DND-41 (cell line): ENCODE measurements at regions not wholly inside any gene's neighbourhood (a gene's known extent, or its start where the extent isn't known, plus 50 kb on each side); places are given as distances from the start of the nearest gene placed in this dataset.

Experiments
- ATAC-seq: fragments of 200-7000 bp; cut with Tn5 transposase; 3 replicates; pipeline ENCODE4 v1.9.1; 2021; ENCODE audit warnings: low read depth; ENCODE audit not compliant: insufficient read depth
- DNase-seq: peaks from one replicate; pipeline ENCODE4 v3.0.0-alpha.2; 2020
- H2AFZ ChIP-seq: 2 replicates; pipeline ENCODE4 v1.6.0; 2012; ENCODE audit warnings: low read depth, low read length
- H3K27ac ChIP-seq: 2 replicates; pipeline ENCODE4 v1.5.1; 2012; ENCODE audit warnings: low read length, inconsistent platforms
- H3K27me3 ChIP-seq: fragments of 200-600 bp; sonication (generic); 2 replicates; pipeline ENCODE4 v1.6.0; 2012; ENCODE audit warnings: low read length, mild to moderate bottlenecking, inconsistent platforms; ENCODE audit not compliant: insufficient read depth, poor library complexity
- H3K36me3 ChIP-seq: 2 replicates; pipeline ENCODE4 v1.5.1; 2012; ENCODE audit warnings: low read length, inconsistent platforms; ENCODE audit not compliant: insufficient read depth
- H3K4me1 ChIP-seq: 2 replicates; pipeline ENCODE4 v1.5.1; 2012; ENCODE audit warnings: mild to moderate bottlenecking, low read length; ENCODE audit not compliant: insufficient read depth
- H3K4me2 ChIP-seq: 2 replicates; pipeline ENCODE4 v1.6.0; 2012; ENCODE audit warnings: mild to moderate bottlenecking, moderate library complexity, low read length, inconsistent platforms; ENCODE audit not compliant: insufficient read depth
- H3K4me3 ChIP-seq, 2 experiments: fragments of 200-600 bp in 1 of 2; shearing (Covaris generic) in 1 of 2; 2 replicates each; pipeline ENCODE4 v1.5.1; 2012 to 2016; ENCODE audit warnings: inconsistent platforms in 2 of 2, low read length in 2 of 2, mild to moderate bottlenecking in 2 of 2, low read depth in 1 of 2, moderate library complexity in 1 of 2
- H3K79me2 ChIP-seq: 2 replicates; pipeline ENCODE4 v1.6.0; 2012; ENCODE audit warnings: low read length, inconsistent platforms; ENCODE audit not compliant: insufficient read depth
- H3K9ac ChIP-seq: 2 replicates; pipeline ENCODE4 v1.6.0; 2012; ENCODE audit warnings: low read depth, mild to moderate bottlenecking, inconsistent platforms, low read length, moderate library complexity
- H3K9me3 ChIP-seq: 2 replicates; pipeline ENCODE4 v1.5.1; 2012; ENCODE audit warnings: low read length, moderate library complexity, mild to moderate bottlenecking, inconsistent platforms; ENCODE audit not compliant: insufficient read depth, severe bottlenecking
- H4K20me1 ChIP-seq: 2 replicates; pipeline ENCODE4 v1.6.0; 2012; ENCODE audit warnings: low read length; ENCODE audit not compliant: insufficient read depth
- CTCF ChIP-seq: IDR thresholded peaks from 2 replicates; pipeline ENCODE4 v1.5.1; 2012; ENCODE audit warnings: borderline replicate concordance, low read length, moderate library complexity, mild to moderate bottlenecking; ENCODE audit not compliant: poor library complexity, severe bottlenecking; ENCODE audit errors: extremely low read depth
- EZH2 ChIP-seq: IDR thresholded peaks from 3 replicates; pipeline ENCODE4 v1.6.1; 2012; ENCODE audit warnings: borderline replicate concordance, low read depth, mild to moderate bottlenecking, moderate library complexity, low read length, inconsistent platforms; ENCODE audit not compliant: severe bottlenecking

- Histone ChIP-seq H3K9me3 (no peaks in the 10 kb centered on the region), H3K79me2 (no peaks in the 10 kb centered on the region), H3K4me1 (no peaks in the 10 kb centered on the region), H2AFZ (no peak overlapping the region), H3K27me3 (no peaks in the 10 kb centered on the region), H3K4me3 (no peak overlapping the region), H3K9ac (no peak overlapping the region), H3K4me2 (no peak overlapping the region), H3K36me3 (no peaks in the 10 kb centered on the region), H4K20me1 (no peaks in the 10 kb centered on the region), H3K27ac (no peak overlapping the region)
- TF ChIP-seq CTCF (peak; percentile 40), EZH2 (no peak)
- ATAC-seq, result no peak
- DNase-seq, result no peak
These were observed 88.6 kb upstream of the ZNF280D start for GRCh38 chr15:56821721-56822425.

- H3K4me3 ChIP-seq, result no peak overlapping the region
- no peak overlapping the region for H3K4me2 ChIP-seq
- no peaks in the 10 kb centered on the region for H3K9me3 ChIP-seq
- H3K9ac ChIP-seq, result no peak overlapping the region
- H4K20me1 ChIP-seq, result no peaks in the 10 kb centered on the region
- H2AFZ ChIP-seq, result no peak overlapping the region
- no peaks in the 10 kb centered on the region for H3K27me3 ChIP-seq
- no peaks in the 10 kb centered on the region for H3K79me2 ChIP-seq
- no peak for ATAC-seq
- no peak for DNase-seq
- no peaks in the 10 kb centered on the region for H3K4me1 ChIP-seq
- no peak overlapping the region for H3K27ac ChIP-seq
- TF ChIP-seq CTCF, result no peak
- TF ChIP-seq EZH2, result no peak
- H3K36me3 ChIP-seq, result no peaks in the 10 kb centered on the region
These were observed 87.0 kb upstream of the ZNF280D start for GRCh38 chr15:56820333-56820732.

GRCh38 chr15:56817321-56818080 lies 84.2 kb upstream of the ZNF280D start:
- H3K27ac ChIP-seq, result no peak overlapping the region
- no peaks in the 10 kb centered on the region for H4K20me1 ChIP-seq
- no peak overlapping the region for H3K4me3 ChIP-seq
- TF ChIP-seq CTCF (no peak), EZH2 (no peak)
- H3K36me3 ChIP-seq, result no peaks in the 10 kb centered on the region
- DNase-seq (no peak), ATAC-seq (no peak)
- no peaks in the 10 kb centered on the region for H3K79me2 ChIP-seq
- H3K9ac ChIP-seq, result no peak overlapping the region
- H2AFZ ChIP-seq, result no peak overlapping the region
- H3K9me3 ChIP-seq, result no peaks in the 10 kb centered on the region
- H3K4me2 ChIP-seq, result no peak overlapping the region
- peaks cover 4% of the 10 kb centered on the region; the same call in 1 of the 2 replicates for H3K4me1 ChIP-seq
- H3K27me3 ChIP-seq, result no peaks in the 10 kb centered on the region
